ENCODE measurements at regions not wholly inside any gene's neighbourhood (a gene's known extent, or its start where the extent isn't known, plus 50 kb on each side); places are given as distances from the start of the nearest gene placed in this dataset.

GRCh38 chr4:131650951-131651350, 1498.1 kb upstream of the PCDH10 start:
- TF ChIP-seq CTCF (IDR thresholded peaks at IDR 0.05) (no peak), EZH2 (IDR thresholded peaks at IDR 0.05; ENCODE audit: borderline replicate concordance, insufficient read depth, low read depth, low read length, poor library complexity, severe bottlenecking) (no peak)

All from B cell (primary cell).